OCI-LY7 (cell line): ENCODE measurements at regions not wholly inside any gene's neighbourhood (a gene's known extent, or its start where the extent isn't known, plus 50 kb on each side); places are given as distances from the start of the nearest gene placed in this dataset.
A peak's percentile ranks its signal among the peaks of the same experiment; 100 is the strongest.

Experiments used
- BruUV-seq: library from RNA; stranded (reverse); fragments of 400-500 nt; replicated peaks from 2 replicates; lab custom pipeline; 2021; lab: Mats Ljungman, UMichigan
- CTCF ChIA-PET: fragments of 300-600 bp; sonication (Branson Sonifier 250); formaldehyde crosslinking; loops from one replicate; lab custom pipeline; 2022; ENCODE audit warnings: antibody characterized with exemption; ENCODE audit not compliant: unreplicated experiment; lab: Charles Lee
- POLR2A ChIA-PET: fragments of 300-600 bp; sonication (Branson Sonifier 250); formaldehyde crosslinking; loops from one replicate; lab custom pipeline; 2022; ENCODE audit warnings: antibody characterized with exemption; lab: Charles Lee
- DNase-seq: peaks from one replicate; pipeline ENCODE4 v3.0.0-alpha.2; 2015; ENCODE audit warnings: low spot score
- H2AFZ ChIP-seq: fragments of 200-600 bp; sonication (generic), shearing (Covaris generic); 2 replicates; pipeline ENCODE4 v1.6.1; 2014; ENCODE audit warnings: mild to moderate bottlenecking, antibody characterized with exemption, low read length, moderate library complexity
- H3K27ac ChIP-seq: fragments of 200-600 bp; sonication (generic); 2 replicates; pipeline ENCODE4 v1.5.1; 2014; ENCODE audit warnings: mixed run types, low read depth, mild to moderate bottlenecking, moderate library complexity, low read length, inconsistent platforms; ENCODE audit not compliant: poor library complexity, severe bottlenecking
- H3K36me3 ChIP-seq: fragments of 200-600 bp; sonication (generic); 2 replicates; pipeline ENCODE4 v1.6.1; 2014; ENCODE audit warnings: mild to moderate bottlenecking, antibody characterized with exemption, low read length, moderate library complexity, mixed read lengths; ENCODE audit not compliant: insufficient read depth
- H3K4me1 ChIP-seq: fragments of 200-600 bp; sonication (generic); 2 replicates; pipeline ENCODE4 v1.5.1; 2014; ENCODE audit warnings: mild to moderate bottlenecking, low read length; ENCODE audit not compliant: insufficient read depth, poor library complexity, severe bottlenecking
- H3K4me2 ChIP-seq: fragments of 200-600 bp; sonication (generic); 2 replicates; pipeline ENCODE4 v1.6.1; 2014; ENCODE audit warnings: mild to moderate bottlenecking, low read length
- H3K4me3 ChIP-seq: fragments of 200-600 bp; sonication (generic); 2 replicates; pipeline ENCODE4 v1.5.1; 2014; ENCODE audit warnings: mild to moderate bottlenecking, low read depth, low read length; ENCODE audit not compliant: poor library complexity, severe bottlenecking
- H3K79me2 ChIP-seq: fragments of 200-600 bp; sonication (generic); 2 replicates; pipeline ENCODE4 v1.6.1; 2016; ENCODE audit warnings: low read depth, mild to moderate bottlenecking, low read length, moderate library complexity, mixed read lengths; ENCODE audit not compliant: insufficient read depth
- H3K9me2 ChIP-seq: fragments of 200-600 bp; sonication (generic); 2 replicates; pipeline ENCODE4 v1.6.1; 2016; ENCODE audit warnings: mild to moderate bottlenecking, low read length, mixed read lengths; ENCODE audit not compliant: insufficient read depth
- H3K9me3 ChIP-seq: fragments of 200-600 bp; sonication (generic); 2 replicates; pipeline ENCODE4 v1.6.1; 2014; ENCODE audit warnings: mild to moderate bottlenecking, mixed run types, low read length, mixed read lengths
- H4K20me1 ChIP-seq: fragments of 200-600 bp; sonication (generic); 2 replicates; pipeline ENCODE4 v1.6.1; 2014; ENCODE audit warnings: mild to moderate bottlenecking, antibody characterized with exemption, low read length, moderate library complexity, mixed read lengths; ENCODE audit not compliant: insufficient read depth
- CTCF ChIP-seq: fragments of 200-600 bp; sonication (generic); conservative IDR thresholded peaks from 2 replicates; pipeline ENCODE4 v1.5.1; 2014; ENCODE audit warnings: mild to moderate bottlenecking, antibody characterized with exemption, low read length, moderate library complexity, mixed read lengths
- EZH2phosphoT487 ChIP-seq: fragments of 200-600 bp; sonication (generic); IDR thresholded peaks from 2 replicates; pipeline ENCODE4 v1.6.1; 2018; ENCODE audit warnings: low read depth, borderline replicate concordance, mild to moderate bottlenecking, mixed run types, antibody characterized with exemption, low read length, moderate library complexity, mixed read lengths
- intact Hi-C: fragments of 100-400 bp; cut with micrococcal nuclease; formaldehyde crosslinking; loops from one replicate; pipeline ENCODE4 v1.10.0; 2022; ENCODE audit not compliant: unreplicated experiment

GRCh38 chr17:14664511-14664910, 363.6 kb downstream of the HS3ST3B1 start:
- ChIA-PET CTCF (no interaction called here), POLR2A (no interaction called here)
- no peak for DNase-seq
- Histone ChIP-seq H3K9me3 (peaks cover 7% of the 10 kb centered on the region; the same call in 1 of the 2 replicates), H3K36me3 (no peaks in the 10 kb centered on the region), H3K9me2 (no peaks in the 10 kb centered on the region), H4K20me1 (no peaks in the 10 kb centered on the region), H3K27ac (no peak overlapping the region), H3K4me3 (no peak overlapping the region), H3K79me2 (no peaks in the 10 kb centered on the region), H3K4me2 (no peak overlapping the region), H2AFZ (peak overlapping the region; percentile 25; the same call in 1 of the 2 replicates), H3K4me1 (peaks cover 29% of the 10 kb centered on the region)
- TF ChIP-seq EZH2phosphoT487 (no peak), CTCF (0 out of 2 replicates have a peak, but pooled peaks have one; percentile 22)
- intact Hi-C loops = no loop called here
- BruUV-seq = no TSS peak

DNA sequence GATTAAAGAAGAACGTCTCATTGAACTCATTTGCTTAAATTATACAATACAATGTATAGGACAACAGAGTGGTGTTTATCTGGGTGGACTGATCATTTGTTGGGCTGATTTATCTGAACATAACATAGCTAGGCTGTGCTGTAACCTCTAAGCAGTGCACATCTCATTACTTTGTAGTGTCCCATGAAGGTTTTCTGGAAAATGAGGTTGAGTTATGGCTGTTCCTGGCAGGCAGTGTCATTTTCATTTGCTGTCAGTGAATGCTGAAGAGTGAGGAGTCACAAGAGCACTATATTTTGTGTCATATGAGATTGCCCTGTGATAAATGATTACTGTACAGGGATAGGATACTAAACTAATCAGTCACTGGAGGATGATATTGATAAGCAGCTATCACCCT, 340.2 kb downstream of the HS3ST3B1 start:
- Histone ChIP-seq H4K20me1 (no peaks in the 10 kb centered on the region), H2AFZ (peak overlapping the region; percentile 37; the same call in 1 of the 2 replicates), H3K36me3 (no peaks in the 10 kb centered on the region), H3K9me3 (no peaks in the 10 kb centered on the region; the same call in 1 of the 2 replicates), H3K4me1 (no peaks in the 10 kb centered on the region), H3K9me2 (no peaks in the 10 kb centered on the region), H3K79me2 (no peaks in the 10 kb centered on the region), H3K27ac (no peak overlapping the region), H3K4me3 (no peak overlapping the region), H3K4me2 (no peak overlapping the region)
- ChIA-PET POLR2A (interaction anchor here (1.3 to 1.4 kb wide), 2 partner anchors 17 to 20 kb away, joined by 3 read pairs; no protein-coding TSS in a partner anchor), CTCF (no interaction called here)
- intact Hi-C loops = no loop called here
- TF ChIP-seq CTCF (no peak), EZH2phosphoT487 (no peak)
- no peak for DNase-seq
- BruUV-seq = no TSS peak

DNA sequence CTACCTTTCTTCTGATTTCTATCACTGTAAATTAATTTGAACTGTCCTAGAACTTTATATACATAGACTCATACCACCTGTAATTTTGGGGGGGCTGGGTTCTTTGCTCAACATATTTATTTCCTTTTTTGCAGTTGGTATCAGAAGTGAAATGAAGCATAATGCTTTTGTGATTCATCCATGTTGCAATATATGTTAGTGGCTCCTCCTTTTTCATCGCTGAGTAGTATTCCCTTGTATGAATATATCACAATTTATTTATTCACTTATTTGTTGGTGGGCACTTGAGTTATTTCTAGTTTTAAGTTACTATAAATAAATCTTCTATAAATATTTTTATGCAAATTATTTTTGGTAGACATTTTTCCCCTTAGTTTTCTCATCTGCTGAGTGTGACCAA, 336.4 kb downstream of the HS3ST3B1 start:
- intact Hi-C loops = no loop called here
- no peak overlapping the region for H2AFZ ChIP-seq
- POLR2A ChIA-PET = interaction anchor here (0.6 kb wide), 1 partner anchor 20 kb away, joined by 3 read pairs; no protein-coding TSS in a partner anchor
- H3K36me3 ChIP-seq = no peaks in the 10 kb centered on the region
- no peaks in the 10 kb centered on the region for H4K20me1 ChIP-seq
- no TSS peak for BruUV-seq
- H3K4me1 ChIP-seq = no peaks in the 10 kb centered on the region
- H3K79me2 ChIP-seq = no peaks in the 10 kb centered on the region
- no peak for DNase-seq
- no peaks in the 10 kb centered on the region for H3K9me2 ChIP-seq
- H3K4me2 ChIP-seq = no peak overlapping the region
- no peak overlapping the region for H3K27ac ChIP-seq
- H3K9me3 ChIP-seq = no peaks in the 10 kb centered on the region; the same call in 1 of the 2 replicates
- TF ChIP-seq CTCF = no peak
- CTCF ChIA-PET = no interaction called here
- no peak overlapping the region for H3K4me3 ChIP-seq
